ENCODE measurements at regions not wholly inside any gene's neighbourhood (a gene's known extent, or its start where the extent isn't known, plus 50 kb on each side); places are given as distances from the start of the nearest gene placed in this dataset.

DNA sequence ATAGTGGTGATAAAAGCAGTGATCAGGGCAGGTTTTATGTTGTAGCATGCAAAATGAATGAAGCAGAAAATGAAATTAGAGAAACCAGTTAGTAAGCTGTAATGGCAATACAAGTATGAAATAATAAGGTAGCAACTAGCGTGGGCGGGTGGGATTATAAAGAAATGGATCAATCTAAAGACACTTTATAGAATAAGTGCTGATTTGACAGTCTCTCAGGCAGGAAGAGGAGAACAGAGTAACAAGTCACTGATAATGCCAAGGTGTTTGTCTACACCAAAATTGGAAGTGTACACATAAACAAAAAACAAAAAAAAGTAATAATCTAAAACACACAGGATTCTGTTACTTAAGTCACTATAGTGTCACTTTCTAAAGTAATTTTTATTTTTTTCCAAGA, 51.0 kb upstream of the PCBP1 start:
- H3K4me3 ChIP-seq: no peak overlapping the region
- H3K27ac ChIP-seq: no peak overlapping the region
- H3K4me1 ChIP-seq (replicated peaks): peaks cover 24% of the 10 kb centered on the region
- no peaks in the 10 kb centered on the region for H3K27me3 ChIP-seq (replicated peaks)
- DNase-seq (ENCODE audit: low read depth in 1 of 2, low spot score in 2 of 2): no peak
- no peaks in the 10 kb centered on the region for H3K36me3 ChIP-seq
- no peaks in the 10 kb centered on the region for H3K9me3 ChIP-seq (replicated peaks)

DNA sequence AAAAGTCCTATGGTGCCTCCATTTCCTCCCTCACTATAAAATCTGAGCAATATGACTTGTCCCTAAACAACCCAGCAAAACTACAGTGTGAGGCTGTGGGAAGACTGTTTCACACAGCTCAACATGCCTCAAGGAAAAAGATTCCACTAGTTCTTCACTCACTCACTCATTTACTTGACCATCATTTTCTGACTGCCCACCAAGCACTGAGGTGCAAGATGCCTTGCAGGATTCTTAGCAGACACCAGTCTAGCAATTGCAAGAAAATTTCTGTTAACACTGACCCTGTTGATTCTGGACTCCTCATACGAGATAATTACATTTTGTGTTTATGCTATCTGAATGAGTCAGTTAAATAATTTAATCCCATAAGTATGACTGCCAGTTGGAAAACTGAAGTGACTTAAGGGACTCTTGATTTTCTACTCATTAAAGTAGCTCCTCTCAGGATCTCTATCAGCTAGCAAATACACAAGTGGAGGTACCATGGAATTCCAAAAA, 51.9 kb upstream of the PCBP1 start:
- DNase-seq (ENCODE audit: low read depth in 1 of 2, low spot score in 2 of 2): peak in 1 of 2 experiments; percentile 59
- no peaks in the 10 kb centered on the region for H3K27me3 ChIP-seq (replicated peaks)
- peak overlapping the region; percentile 29 for H3K27ac ChIP-seq
- no peaks in the 10 kb centered on the region for H3K9me3 ChIP-seq (replicated peaks)
- H3K4me1 ChIP-seq (replicated peaks): peaks cover 19% of the 10 kb centered on the region
- no peaks in the 10 kb centered on the region for H3K36me3 ChIP-seq
- H3K4me3 ChIP-seq: no peak overlapping the region

DNA sequence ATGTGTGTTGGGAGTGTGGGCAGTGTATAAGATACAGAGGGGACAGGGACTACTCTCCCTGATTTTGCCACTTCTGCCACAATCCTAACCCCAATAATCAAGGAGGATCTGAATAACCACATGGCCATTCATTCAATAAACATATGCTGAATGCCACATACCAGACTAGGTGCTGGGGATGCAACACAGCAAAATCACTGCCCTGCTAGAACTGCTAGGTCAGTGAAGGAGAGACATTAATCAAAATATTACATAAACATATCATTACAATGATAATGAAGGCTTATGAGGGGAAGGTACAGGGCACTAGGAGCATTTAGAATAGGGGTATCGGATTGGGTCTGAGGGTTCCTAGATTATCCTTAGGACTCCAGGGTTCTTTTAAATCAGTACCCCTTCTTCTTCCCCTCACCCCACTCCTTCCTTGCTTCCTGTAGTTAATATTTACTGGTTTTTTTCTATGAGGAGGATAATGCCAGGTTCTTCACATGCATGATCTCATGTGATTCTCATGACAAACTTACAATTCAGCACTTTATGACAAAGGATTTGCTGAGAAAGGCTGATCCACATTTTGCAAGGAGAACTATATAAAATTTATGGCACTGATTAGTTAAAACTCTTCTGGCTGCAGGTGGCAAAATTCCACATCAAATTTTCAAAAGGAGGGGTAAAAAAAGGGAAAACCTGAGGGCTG, 56.4 kb upstream of the PCBP1 start:
- no peaks in the 10 kb centered on the region for H3K27me3 ChIP-seq (replicated peaks)
- H3K36me3 ChIP-seq: no peaks in the 10 kb centered on the region
- H3K4me3 ChIP-seq: no peak overlapping the region
- H3K27ac ChIP-seq: no peak overlapping the region
- H3K4me1 ChIP-seq (replicated peaks): peaks cover 15% of the 10 kb centered on the region
- no peaks in the 10 kb centered on the region for H3K9me3 ChIP-seq (replicated peaks)
- DNase-seq (ENCODE audit: low read depth in 1 of 2, low spot score in 2 of 2): no peak

DNA sequence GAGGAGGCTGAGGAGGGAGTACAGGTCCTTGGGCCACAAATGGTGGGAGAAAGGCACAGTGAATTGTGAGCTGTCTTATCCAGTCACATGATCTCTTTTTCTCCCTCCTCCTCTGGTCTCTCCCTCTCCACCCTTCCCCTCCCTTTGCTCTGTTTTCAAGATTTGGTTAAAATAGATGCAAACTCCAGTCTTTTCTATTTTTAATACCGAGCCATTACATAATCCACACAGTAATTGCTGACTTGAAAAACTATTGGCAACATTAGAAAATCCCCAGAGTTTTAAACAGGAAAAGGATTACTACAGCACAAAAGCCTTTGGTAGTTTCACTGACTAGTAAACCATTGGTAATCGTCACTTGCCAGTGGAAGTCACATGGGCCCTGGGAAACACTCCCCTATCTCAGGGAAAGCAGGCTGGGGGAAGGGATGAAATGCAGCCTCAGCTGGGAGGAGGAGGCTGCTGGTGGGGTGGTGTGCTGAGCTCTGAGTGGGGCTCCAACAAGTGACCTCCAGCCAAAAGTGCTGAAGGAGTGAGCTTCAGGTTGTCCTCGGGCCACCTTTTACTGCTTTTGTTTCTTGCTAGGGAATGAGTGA, 57.4 kb upstream of the PCBP1 start:
- no peaks in the 10 kb centered on the region for H3K9me3 ChIP-seq (replicated peaks)
- no peaks in the 10 kb centered on the region for H3K27me3 ChIP-seq (replicated peaks)
- DNase-seq (ENCODE audit: low read depth in 1 of 2, low spot score in 2 of 2): peak in 1 of 2 experiments; percentile 11
- H3K27ac ChIP-seq: no peak overlapping the region
- no peak overlapping the region for H3K4me3 ChIP-seq
- H3K36me3 ChIP-seq: no peaks in the 10 kb centered on the region
- H3K4me1 ChIP-seq (replicated peaks): peaks cover 5% of the 10 kb centered on the region

DNA sequence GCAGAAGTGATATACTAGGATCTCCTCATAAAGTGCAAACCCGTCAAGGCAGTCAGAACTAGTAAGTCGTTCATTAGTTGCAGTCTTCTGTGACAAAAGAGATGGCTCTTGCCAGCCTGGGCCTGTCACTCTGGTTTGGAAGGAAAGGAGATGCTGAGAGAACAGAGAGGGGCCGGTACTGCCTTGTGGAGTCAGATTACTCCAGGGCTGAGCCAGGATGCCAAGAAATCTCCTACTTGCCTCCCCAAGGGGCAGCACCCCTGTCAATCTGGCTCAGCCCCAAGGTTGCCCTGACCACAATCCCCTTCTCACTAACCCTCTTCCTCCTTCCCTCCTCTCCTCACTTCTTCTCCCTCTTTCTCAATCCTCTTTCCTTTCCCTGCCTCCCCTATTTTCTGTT, 62.9 kb upstream of the ASPRV1 start:
- Histone ChIP-seq H3K27me3 (replicated peaks) (no peaks in the 10 kb centered on the region), H3K4me3 (no peak overlapping the region), H3K9me3 (replicated peaks) (no peaks in the 10 kb centered on the region), H3K4me1 (replicated peaks) (no peaks in the 10 kb centered on the region), H3K27ac (no peak overlapping the region), H3K36me3 (no peaks in the 10 kb centered on the region)
- peak in 1 of 2 experiments; percentile 26 for DNase-seq (ENCODE audit: low read depth in 1 of 2, low spot score in 2 of 2)

DNA sequence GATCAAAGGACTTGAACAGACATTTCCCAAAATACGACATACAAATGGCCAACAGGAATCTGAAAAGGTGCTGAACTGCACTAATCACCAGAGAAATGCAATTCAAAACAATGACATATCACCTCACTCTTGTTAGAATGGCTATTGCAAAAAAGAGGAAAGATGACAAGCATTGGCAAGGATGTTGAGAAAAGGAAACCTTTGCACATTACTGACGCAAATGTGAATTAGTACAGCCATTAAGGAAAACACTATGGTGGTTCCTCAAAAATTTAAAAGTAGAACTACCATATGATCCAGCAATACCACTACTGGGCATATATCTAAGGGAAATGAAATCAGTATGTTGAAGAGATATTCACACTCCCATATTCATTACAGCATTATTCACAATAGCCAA, 57.7 kb upstream of the ASPRV1 start:
- Histone ChIP-seq H3K4me1 (replicated peaks) (no peaks in the 10 kb centered on the region), H3K27me3 (replicated peaks) (no peaks in the 10 kb centered on the region), H3K27ac (no peak overlapping the region), H3K36me3 (no peaks in the 10 kb centered on the region), H3K4me3 (no peak overlapping the region), H3K9me3 (replicated peaks) (no peaks in the 10 kb centered on the region)
- no peak for DNase-seq (ENCODE audit: low read depth in 1 of 2, low spot score in 2 of 2)

DNA sequence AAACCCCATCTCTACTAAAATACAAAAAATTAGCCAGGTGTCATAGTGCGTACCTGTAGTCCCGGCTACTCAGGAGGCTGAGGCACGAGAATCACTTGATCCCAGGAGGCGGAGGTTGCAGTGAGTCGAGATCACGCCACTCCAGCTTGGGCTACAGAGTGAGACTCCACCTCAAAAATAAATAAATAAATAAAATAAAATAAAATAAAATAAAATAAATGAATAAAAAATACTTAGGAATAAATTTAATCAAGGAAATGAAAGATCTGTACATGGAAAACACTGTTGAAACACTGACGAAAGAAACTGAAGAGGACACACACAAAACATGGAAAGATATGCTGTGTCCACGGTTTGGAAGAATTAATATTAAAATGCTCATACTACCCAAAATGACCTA, 56.5 kb upstream of the ASPRV1 start:
- Histone ChIP-seq H3K27me3 (replicated peaks) (no peaks in the 10 kb centered on the region), H3K27ac (no peak overlapping the region), H3K4me1 (replicated peaks) (no peaks in the 10 kb centered on the region), H3K4me3 (no peak overlapping the region), H3K36me3 (no peaks in the 10 kb centered on the region), H3K9me3 (replicated peaks) (no peaks in the 10 kb centered on the region)
- DNase-seq (ENCODE audit: low read depth in 1 of 2, low spot score in 2 of 2): no peak

DNA sequence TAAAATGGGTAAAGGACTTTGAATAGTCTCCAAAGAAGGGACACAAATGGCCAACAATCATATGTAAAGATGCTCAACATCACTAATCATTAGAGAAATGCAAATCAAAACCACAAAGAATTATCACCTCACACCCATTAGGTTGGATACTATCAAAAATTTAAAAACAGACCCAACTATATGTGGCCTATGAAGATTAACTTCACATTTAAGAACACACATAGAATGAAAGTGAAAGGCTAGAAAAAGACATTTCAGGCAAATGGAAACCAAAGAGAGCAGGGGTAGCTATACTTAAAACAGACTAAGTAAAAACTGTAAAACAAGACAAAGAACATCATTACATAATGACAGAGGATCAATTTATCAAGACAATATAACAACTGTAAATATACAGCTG, 53.5 kb upstream of the ASPRV1 start:
- H3K36me3 ChIP-seq: no peaks in the 10 kb centered on the region
- no peaks in the 10 kb centered on the region for H3K27me3 ChIP-seq (replicated peaks)
- H3K9me3 ChIP-seq (replicated peaks): no peaks in the 10 kb centered on the region
- H3K27ac ChIP-seq: no peak overlapping the region
- no peak overlapping the region for H3K4me3 ChIP-seq
- H3K4me1 ChIP-seq (replicated peaks): no peaks in the 10 kb centered on the region
- DNase-seq (ENCODE audit: low read depth in 1 of 2, low spot score in 2 of 2): no peak

DNA sequence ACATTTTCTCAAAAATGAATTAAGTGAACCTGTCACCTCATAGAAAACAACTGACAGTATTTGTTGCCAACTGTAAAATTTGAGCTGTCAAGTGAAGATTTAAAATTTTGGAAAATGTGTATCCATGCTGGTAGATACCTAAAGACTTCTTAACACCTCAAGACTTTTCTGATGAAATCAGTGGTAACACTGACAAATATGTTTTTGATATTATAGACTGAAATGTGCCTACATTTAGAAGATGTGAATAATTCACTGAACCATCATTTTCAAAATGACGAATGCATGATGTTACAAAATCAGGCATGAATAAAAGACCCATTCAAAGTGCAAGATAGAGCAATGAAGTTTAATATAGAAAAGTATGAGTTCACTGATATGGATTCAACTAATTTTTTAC, 51.5 kb upstream of the ASPRV1 start:
- no peaks in the 10 kb centered on the region for H3K27me3 ChIP-seq (replicated peaks)
- no peak overlapping the region for H3K27ac ChIP-seq
- no peaks in the 10 kb centered on the region for H3K4me1 ChIP-seq (replicated peaks)
- DNase-seq (ENCODE audit: low read depth in 1 of 2, low spot score in 2 of 2): no peak
- no peak overlapping the region for H3K4me3 ChIP-seq
- H3K36me3 ChIP-seq: no peaks in the 10 kb centered on the region
- H3K9me3 ChIP-seq (replicated peaks): no peaks in the 10 kb centered on the region

DNA sequence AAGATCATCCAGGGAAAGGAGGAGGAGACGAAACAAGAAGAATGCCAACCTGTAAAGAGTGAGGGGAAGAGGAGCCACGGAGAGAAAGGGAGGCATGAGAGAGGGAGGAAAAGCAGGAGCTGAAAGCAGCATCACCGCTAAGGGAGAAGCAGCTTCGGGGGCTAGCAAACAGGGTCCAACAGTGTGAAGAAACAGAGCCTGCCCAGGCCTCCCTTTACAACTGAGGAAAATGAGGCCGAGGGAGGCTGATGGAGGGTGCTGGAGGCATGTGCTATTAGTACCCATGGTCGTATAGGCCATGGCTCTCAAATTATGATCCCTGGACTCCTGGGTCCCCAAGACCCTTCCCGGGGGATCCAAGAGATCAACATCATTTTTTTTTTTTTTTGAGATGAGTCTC, 50.4 kb upstream of the ASPRV1 start:
- Histone ChIP-seq H3K36me3 (no peaks in the 10 kb centered on the region), H3K4me3 (no peak overlapping the region), H3K9me3 (replicated peaks) (no peaks in the 10 kb centered on the region), H3K4me1 (replicated peaks) (no peaks in the 10 kb centered on the region), H3K27me3 (replicated peaks) (no peaks in the 10 kb centered on the region), H3K27ac (no peak overlapping the region)
- no peak for DNase-seq (ENCODE audit: low read depth in 1 of 2, low spot score in 2 of 2)

DNA sequence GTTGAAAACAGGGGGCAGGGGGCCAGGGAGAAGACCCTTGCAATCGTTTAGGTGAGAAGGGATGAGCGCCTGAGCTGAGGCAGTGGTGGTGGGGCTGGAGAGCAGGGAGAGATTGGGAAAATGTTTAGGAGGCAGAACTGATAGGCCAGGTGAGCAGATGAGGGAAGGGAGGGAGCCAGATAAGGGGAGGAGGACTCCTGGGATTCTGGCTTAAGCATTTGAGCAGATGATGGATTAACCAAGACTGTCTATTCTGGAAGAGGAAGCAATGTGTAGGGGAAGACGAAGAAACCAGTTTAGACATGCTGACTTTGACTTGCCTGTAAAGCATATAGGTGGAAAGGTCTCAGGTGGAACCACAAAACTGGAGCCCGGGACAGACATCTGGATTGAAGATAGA, 49.9 kb upstream of the ASPRV1 start:
- no peaks in the 10 kb centered on the region for H3K36me3 ChIP-seq
- H3K27ac ChIP-seq: no peak overlapping the region
- no peak for DNase-seq (ENCODE audit: low read depth in 1 of 2, low spot score in 2 of 2)
- no peaks in the 10 kb centered on the region for H3K9me3 ChIP-seq (replicated peaks)
- H3K27me3 ChIP-seq (replicated peaks): no peaks in the 10 kb centered on the region
- no peaks in the 10 kb centered on the region for H3K4me1 ChIP-seq (replicated peaks)
- no peak overlapping the region for H3K4me3 ChIP-seq

Measured in SJSA1 (cell line).